ENCODE measurements at regions not wholly inside any gene's neighbourhood (a gene's known extent, or its start where the extent isn't known, plus 50 kb on each side); places are given as distances from the start of the nearest gene placed in this dataset.

DNA sequence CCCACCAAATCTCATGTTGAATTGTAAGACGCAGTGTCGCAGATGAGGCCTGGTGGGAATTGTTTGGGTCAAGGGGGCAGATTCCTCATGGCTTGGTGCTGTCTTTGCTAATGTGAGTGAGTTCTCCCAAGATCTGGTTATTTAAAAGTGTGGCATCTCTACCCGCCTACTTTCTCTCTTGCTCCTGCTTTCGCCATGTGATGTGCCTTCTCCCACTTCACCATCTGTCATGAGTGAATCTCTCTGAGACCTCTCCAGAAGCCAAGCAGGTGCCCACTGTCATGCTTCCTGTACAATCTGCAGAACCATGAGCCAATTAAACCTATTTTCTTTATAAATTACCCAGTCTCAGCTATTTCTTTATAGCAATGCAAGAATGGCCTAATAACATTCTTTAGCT, 246.6 kb upstream of the CDH20 start:
- TF ChIP-seq, protein P1, sequence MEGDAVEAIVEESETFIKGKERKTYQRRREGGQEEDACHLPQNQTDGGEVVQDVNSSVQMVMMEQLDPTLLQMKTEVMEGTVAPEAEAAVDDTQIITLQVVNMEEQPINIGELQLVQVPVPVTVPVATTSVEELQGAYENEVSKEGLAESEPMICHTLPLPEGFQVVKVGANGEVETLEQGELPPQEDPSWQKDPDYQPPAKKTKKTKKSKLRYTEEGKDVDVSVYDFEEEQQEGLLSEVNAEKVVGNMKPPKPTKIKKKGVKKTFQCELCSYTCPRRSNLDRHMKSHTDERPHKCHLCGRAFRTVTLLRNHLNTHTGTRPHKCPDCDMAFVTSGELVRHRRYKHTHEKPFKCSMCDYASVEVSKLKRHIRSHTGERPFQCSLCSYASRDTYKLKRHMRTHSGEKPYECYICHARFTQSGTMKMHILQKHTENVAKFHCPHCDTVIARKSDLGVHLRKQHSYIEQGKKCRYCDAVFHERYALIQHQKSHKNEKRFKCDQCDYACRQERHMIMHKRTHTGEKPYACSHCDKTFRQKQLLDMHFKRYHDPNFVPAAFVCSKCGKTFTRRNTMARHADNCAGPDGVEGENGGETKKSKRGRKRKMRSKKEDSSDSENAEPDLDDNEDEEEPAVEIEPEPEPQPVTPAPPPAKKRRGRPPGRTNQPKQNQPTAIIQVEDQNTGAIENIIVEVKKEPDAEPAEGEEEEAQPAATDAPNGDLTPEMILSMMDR (IDR thresholded peaks at IDR 0.05) = no peak
- no peak for TF ChIP-seq SIN3A (IDR thresholded peaks at IDR 0.05; ENCODE audit: borderline replicate concordance, insufficient read depth, low read depth, low read length)
